H1 (cell line): ENCODE measurements at regions not wholly inside any gene's neighbourhood (a gene's known extent, or its start where the extent isn't known, plus 50 kb on each side); places are given as distances from the start of the nearest gene placed in this dataset.

ENCODE experiments used
- RAD21 ChIP-seq, 2 experiments: IDR thresholded peaks in 1 of 2; conservative IDR thresholded peaks in 1 of 2; 2 replicates each; pipeline ENCODE4 v1.6.1; 2011; ENCODE audit warnings: low read depth in 2 of 2, low read length in 2 of 2, improper control_type of control experiment in 1 of 2, inconsistent platforms in 1 of 2, mild to moderate bottlenecking in 1 of 2, moderate library complexity in 1 of 2
- TF ChIP-seq, protein P1 (sequence below): fragments of 300-600 bp; sonication (generic); IDR thresholded peaks from 2 replicates; pipeline ENCODE4 v1.7.1; 2012; ENCODE audit warnings: low read length, moderate library complexity, mild to moderate bottlenecking, inconsistent platforms; ENCODE audit not compliant: insufficient replicate concordance
- TF ChIP-seq, protein P2 (sequence below): IDR thresholded peaks from 2 replicates; pipeline ENCODE4 v1.6.1; 2011; ENCODE audit warnings: low read depth, mild to moderate bottlenecking, low read length; ENCODE audit not compliant: insufficient read depth

- TF ChIP-seq, protein P1, sequence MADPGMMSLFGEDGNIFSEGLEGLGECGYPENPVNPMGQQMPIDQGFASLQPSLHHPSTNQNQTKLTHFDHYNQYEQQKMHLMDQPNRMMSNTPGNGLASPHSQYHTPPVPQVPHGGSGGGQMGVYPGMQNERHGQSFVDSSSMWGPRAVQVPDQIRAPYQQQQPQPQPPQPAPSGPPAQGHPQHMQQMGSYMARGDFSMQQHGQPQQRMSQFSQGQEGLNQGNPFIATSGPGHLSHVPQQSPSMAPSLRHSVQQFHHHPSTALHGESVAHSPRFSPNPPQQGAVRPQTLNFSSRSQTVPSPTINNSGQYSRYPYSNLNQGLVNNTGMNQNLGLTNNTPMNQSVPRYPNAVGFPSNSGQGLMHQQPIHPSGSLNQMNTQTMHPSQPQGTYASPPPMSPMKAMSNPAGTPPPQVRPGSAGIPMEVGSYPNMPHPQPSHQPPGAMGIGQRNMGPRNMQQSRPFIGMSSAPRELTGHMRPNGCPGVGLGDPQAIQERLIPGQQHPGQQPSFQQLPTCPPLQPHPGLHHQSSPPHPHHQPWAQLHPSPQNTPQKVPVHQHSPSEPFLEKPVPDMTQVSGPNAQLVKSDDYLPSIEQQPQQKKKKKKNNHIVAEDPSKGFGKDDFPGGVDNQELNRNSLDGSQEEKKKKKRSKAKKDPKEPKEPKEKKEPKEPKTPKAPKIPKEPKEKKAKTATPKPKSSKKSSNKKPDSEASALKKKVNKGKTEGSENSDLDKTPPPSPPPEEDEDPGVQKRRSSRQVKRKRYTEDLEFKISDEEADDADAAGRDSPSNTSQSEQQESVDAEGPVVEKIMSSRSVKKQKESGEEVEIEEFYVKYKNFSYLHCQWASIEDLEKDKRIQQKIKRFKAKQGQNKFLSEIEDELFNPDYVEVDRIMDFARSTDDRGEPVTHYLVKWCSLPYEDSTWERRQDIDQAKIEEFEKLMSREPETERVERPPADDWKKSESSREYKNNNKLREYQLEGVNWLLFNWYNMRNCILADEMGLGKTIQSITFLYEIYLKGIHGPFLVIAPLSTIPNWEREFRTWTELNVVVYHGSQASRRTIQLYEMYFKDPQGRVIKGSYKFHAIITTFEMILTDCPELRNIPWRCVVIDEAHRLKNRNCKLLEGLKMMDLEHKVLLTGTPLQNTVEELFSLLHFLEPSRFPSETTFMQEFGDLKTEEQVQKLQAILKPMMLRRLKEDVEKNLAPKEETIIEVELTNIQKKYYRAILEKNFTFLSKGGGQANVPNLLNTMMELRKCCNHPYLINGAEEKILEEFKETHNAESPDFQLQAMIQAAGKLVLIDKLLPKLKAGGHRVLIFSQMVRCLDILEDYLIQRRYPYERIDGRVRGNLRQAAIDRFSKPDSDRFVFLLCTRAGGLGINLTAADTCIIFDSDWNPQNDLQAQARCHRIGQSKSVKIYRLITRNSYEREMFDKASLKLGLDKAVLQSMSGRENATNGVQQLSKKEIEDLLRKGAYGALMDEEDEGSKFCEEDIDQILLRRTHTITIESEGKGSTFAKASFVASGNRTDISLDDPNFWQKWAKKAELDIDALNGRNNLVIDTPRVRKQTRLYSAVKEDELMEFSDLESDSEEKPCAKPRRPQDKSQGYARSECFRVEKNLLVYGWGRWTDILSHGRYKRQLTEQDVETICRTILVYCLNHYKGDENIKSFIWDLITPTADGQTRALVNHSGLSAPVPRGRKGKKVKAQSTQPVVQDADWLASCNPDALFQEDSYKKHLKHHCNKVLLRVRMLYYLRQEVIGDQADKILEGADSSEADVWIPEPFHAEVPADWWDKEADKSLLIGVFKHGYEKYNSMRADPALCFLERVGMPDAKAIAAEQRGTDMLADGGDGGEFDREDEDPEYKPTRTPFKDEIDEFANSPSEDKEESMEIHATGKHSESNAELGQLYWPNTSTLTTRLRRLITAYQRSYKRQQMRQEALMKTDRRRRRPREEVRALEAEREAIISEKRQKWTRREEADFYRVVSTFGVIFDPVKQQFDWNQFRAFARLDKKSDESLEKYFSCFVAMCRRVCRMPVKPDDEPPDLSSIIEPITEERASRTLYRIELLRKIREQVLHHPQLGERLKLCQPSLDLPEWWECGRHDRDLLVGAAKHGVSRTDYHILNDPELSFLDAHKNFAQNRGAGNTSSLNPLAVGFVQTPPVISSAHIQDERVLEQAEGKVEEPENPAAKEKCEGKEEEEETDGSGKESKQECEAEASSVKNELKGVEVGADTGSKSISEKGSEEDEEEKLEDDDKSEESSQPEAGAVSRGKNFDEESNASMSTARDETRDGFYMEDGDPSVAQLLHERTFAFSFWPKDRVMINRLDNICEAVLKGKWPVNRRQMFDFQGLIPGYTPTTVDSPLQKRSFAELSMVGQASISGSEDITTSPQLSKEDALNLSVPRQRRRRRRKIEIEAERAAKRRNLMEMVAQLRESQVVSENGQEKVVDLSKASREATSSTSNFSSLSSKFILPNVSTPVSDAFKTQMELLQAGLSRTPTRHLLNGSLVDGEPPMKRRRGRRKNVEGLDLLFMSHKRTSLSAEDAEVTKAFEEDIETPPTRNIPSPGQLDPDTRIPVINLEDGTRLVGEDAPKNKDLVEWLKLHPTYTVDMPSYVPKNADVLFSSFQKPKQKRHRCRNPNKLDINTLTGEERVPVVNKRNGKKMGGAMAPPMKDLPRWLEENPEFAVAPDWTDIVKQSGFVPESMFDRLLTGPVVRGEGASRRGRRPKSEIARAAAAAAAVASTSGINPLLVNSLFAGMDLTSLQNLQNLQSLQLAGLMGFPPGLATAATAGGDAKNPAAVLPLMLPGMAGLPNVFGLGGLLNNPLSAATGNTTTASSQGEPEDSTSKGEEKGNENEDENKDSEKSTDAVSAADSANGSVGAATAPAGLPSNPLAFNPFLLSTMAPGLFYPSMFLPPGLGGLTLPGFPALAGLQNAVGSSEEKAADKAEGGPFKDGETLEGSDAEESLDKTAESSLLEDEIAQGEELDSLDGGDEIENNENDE, result no peak
- TF ChIP-seq, protein P2, sequence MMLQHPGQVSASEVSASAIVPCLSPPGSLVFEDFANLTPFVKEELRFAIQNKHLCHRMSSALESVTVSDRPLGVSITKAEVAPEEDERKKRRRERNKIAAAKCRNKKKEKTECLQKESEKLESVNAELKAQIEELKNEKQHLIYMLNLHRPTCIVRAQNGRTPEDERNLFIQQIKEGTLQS, result no peak
- TF ChIP-seq RAD21 (IDR thresholded peaks at IDR 0.05 in 1 of 2, conservative IDR thresholded peaks at IDR 0.05 in 1 of 2; ENCODE audit: low read depth in 2 of 2, low read length in 2 of 2), result no peak
Observed at GRCh38 chr3:59522550-59522949, 472.7 kb upstream of the CFAP20DC start (continued).
